GM19397 (cell line): ENCODE measurements at regions not wholly inside any gene's neighbourhood (a gene's known extent, or its start where the extent isn't known, plus 50 kb on each side); places are given as distances from the start of the nearest gene placed in this dataset.
"Not testable (repeated sequence)": the region's sequence is repeated elsewhere in the genome, so short reads cannot be mapped to it uniquely, and the experiment has no call there.

Source experiments
- ATAC-seq: cut with Tn5 transposase; IDR thresholded peaks from one replicate; pipeline ENCODE4 v1.9.1; 2021; ENCODE audit warnings: mild to moderate bottlenecking, moderate library complexity; ENCODE audit not compliant: unreplicated experiment

DNA sequence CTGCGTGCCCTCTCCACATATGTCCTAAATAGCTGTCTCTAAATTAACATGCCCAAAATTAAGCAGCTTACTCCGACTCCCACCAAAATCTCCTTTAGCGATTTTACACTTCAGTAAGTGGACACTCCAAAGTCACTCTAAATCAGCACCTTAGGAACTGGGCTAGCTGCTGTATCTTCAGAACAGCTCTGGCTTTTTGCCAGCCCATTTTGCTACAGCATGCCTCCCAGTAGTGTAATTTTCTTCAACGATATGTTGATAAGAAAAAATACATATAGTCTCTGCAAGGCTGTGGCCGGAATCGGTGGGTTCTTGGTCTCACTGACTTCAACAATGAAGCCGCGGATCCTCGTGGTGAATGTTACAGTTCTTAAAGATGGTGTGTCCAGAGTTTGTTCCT, 291.8 kb upstream of the RGPD4 start:
- ATAC-seq, result no peak

- ATAC-seq, result not testable (repeated sequence)
These were observed 290.6 kb upstream of the RGPD4 start for GRCh38 chr2:107535905-107536689.

GRCh38 chr2:107542314-107542740, 284.4 kb upstream of the RGPD4 start:
- ATAC-seq, result no peak

DNA sequence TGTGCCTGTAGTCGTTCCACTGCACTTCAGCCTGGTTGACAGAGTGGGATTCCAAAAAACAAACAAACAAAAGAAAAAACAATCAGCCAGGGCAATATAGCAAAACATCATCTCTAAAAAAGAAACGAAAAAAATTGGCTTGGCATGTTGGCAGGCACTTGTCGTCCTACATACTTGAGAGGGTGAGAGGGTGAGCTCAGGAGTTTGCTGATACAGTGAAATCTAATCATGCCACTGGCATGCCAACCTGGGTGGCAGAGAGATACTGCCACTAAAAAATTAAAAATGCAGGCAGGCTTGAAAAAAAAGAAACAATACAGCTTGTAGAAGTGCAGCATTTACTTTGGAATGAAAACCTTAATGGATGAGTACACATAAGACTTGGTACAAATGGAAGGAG, 282.9 kb upstream of the RGPD4 start:
- no peak for ATAC-seq

GRCh38 chr2:107545066-107545465, 281.6 kb upstream of the RGPD4 start:
- ATAC-seq, result no peak

DNA sequence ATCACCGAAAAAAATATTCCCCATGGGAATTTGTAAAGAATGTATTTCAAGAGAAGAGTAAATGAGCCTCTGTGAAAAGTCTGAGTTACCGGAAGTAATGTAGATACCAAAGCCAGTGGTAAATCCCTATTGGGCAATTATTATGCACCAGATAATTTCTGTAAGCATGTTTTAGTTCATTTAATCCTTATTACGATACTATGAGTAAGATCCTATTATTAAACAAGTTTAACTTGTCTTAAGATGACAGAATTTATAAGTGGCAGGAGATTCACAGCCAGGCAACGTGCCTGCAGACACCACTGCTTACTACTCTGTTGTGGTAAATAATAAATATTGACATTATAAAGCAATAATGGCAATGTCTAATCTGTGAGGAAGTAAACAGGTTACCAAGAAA, 280.8 kb upstream of the RGPD4 start:
- no peak for ATAC-seq

DNA sequence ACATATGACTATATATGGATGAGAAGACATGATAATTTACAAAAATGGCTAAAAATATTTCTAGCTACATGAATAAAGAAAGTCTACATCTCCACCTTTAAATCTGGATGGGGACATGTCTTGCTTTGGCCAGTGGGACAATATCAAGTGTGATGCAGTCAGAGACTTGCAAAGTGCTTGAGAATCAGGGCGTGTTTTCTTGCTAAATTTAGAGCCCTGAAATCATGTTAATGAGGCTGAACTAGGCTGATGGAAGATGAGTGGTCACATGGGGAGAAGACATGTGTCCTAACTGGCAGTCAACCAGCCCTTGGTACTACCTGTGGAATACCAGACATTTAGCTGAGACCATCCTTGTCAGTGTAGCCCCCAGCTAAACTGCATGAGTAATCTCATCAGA, 278.5 kb upstream of the RGPD4 start:
- no peak for ATAC-seq

- ATAC-seq, result no peak
These were observed 273.6 kb upstream of the RGPD4 start for GRCh38 chr2:107553046-107553445.

DNA sequence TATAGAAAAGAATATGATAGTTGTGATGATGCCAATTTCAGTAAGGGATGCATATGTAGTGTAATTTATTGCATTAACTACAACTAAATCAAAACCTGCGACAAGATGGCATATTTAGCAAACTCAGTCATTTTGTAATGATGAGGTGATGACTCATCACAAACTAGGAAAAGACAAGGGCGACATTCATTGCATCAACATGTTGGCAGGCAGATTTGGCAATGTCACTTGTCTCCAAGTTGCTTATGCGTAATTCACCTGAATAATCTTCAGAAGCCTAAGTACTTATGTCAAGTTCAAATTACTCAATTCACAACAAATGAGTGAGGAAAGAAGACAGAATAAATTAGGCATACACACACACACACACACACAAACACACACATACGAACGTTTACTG, 273.2 kb upstream of the RGPD4 start:
- ATAC-seq, result no peak

DNA sequence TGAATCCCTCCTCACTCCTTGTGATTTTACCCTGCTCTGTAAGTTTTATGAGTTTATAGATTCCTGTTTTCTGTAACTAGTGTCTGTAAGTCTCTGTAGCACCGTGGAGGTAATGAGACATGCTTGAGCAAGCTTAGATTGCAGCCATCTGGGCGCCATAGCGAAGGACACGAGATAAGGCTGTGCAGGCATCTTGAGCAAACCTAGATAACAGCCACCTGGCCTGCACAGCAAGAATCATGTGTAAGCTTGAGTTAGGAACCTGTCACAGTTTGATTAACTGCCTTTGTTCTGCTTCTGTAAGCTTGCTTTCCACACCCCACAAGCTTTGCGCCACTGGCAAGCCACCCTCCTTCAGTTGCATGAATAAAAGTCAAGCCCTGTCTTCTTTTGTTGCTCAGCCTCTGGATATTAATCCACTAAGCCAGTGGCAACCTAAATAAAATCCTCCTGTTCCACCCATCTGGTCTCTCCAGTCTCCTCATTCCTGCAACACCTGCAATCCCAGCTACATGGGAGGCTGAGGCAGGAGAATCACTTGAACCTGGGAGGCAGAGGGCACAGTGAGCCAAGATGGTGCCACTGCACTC, 270.6 kb upstream of the RGPD4 start:
- ATAC-seq, result no peak

GRCh38 chr2:107558295-107558694, 268.4 kb upstream of the RGPD4 start:
- ATAC-seq, result no peak

DNA sequence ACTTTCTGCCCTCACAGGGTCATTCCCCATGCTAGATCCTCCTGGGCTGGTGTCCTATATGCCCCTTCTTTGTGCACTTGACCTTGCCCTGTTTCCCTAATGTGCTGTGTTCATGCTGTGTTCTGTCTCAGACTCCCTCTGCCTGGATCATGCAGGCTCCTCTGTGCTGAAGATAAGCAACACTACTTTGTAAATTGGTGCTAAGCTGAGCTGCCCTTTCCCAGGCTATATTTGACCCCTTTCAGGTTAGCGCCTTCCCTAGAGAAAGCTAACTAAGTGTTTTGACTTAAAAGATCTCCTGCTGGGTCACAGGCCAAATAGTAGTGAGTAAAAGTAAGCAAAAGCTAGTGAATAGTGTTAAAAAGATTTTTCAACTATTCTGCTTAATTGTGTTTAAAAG, 257.2 kb upstream of the RGPD4 start:
- no peak for ATAC-seq

DNA sequence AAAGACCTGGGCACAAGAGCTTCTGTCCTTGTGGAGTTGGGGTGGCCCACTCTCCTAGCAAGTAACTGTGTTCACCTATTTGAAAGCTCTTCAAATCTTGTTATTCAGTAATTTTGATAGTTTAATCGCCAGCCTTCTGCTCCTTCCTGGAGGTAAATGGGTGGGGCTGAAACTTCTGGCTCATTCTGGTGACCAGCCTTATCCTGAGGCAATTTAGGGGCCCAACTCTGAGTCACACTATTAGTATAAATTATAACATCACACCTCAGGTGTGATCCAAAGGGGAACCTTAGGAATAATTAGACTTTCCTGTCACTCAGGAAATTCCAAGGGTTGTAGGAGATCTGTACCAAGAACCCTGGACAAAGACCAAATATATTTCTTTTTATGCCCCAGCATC, 255.8 kb upstream of the RGPD4 start:
- no peak for ATAC-seq

DNA sequence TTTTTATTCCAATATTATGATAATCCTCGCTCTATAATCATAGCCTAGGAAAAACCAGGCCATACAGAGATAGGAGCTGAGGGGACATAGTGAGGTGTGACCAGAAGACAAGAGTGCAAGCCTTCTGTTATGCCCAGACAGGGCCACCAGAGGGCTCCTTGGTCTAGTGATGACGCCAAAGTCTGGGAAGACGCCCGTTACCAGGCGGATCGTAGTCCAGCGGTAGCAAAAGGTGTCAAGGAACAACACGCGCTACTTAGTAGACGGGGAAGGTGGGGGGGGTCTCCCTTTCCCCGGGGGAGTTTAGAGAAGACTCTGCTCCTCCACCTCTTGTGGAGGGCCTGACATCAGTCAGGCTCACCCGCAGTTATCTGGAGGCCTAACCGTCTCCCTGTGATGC, 253.8 kb upstream of the RGPD4 start:
- not testable (repeated sequence) for ATAC-seq

- no peak for ATAC-seq
These were observed 249.7 kb upstream of the RGPD4 start for GRCh38 chr2:107576991-107577390.

- no peak for ATAC-seq
These were observed 244.2 kb upstream of the RGPD4 start for GRCh38 chr2:107582487-107582886.

DNA sequence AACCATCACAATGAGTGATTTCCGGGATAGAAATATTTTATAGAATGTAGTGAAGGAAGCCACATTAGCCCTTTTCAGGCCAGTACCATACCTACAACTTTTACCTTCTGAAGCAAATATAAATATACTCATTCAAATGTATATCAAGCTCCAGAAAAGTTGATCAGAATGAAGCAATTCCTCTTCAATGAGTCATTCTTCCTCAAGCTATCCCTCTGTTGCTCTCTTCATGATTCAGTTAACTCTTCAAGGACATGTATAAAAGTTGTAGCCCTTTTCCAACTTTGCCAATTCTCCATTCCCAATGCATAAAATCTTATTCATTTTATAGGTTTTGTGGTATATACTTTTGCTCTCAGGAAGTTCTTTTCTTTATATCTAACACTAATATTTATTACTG, 242.1 kb upstream of the RGPD4 start:
- no peak for ATAC-seq

DNA sequence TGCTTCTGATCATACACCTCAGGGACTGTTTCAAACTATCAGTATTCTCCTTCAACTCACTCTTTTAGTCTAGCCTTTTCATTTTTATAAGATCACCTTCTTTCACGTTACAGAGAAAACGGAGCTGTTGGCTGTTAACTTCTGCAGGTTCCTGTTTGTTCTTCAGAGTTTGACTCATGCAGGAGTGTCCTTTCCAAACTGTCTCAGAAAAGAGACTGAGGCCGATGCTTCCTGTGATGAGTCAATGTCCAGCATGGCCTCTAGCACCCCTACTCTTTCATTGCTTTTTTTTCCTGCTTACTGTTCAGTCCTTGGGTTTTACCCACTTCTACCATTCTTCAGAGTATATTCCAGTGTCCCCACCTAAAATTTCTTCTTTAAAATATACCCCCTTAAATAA, 240.8 kb upstream of the RGPD4 start:
- ATAC-seq, result no peak

- no peak for ATAC-seq
These were observed 238.5 kb upstream of the RGPD4 start for GRCh38 chr2:107588181-107588580.

DNA sequence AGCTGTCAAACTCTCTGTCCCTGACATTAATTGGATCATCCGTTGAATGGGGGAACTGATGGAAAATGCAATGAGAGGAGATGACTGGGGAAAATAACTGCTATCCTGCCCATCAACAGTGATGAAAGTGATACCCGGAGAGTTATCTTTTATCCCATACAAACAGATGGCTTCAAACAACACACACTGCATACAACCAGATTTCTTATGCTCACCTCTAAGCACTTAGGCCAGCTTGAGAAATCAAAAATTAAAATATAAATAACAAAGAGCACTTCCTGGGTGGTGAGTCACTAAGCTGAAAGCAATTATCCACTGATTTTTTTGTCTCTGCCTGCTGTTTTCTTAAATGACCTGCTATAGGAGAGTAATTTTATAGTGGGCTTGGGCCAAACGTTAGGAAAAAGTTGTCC, 237.6 kb upstream of the RGPD4 start:
- no peak for ATAC-seq

DNA sequence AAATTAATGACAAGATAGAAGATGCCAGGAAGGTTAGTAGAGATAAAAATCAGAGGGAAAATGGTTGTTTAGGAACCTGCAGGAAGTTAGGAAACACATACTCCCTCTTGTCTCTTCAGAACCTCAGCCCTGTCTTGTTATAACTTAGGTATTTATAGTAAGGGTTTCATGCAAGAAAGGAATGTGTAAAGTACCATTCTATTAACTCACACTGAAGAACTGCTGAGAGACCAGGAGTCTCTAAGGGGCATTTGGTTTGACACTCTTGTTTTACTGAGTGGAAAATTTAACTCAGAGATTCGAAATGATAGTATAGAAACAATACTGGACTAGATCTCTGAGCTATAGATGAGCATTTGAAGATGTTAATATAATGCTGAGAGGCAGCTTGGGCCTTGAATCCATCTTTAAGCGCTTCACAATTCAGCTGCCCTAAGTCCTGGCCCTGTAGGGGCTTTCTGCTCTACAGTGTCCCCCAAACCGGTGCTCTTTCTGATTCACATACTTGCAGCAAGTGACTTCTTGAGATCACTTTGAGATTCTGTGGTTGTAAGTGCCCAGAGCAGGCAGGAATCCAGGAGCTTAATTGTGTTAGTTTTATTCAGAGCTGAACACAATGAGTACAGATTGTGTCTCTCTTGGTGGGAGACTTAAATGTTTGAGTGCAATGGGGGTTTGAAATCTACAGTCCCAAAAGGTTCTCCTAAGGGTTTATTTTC, 235.0 kb upstream of the RGPD4 start:
- ATAC-seq, result no peak

DNA sequence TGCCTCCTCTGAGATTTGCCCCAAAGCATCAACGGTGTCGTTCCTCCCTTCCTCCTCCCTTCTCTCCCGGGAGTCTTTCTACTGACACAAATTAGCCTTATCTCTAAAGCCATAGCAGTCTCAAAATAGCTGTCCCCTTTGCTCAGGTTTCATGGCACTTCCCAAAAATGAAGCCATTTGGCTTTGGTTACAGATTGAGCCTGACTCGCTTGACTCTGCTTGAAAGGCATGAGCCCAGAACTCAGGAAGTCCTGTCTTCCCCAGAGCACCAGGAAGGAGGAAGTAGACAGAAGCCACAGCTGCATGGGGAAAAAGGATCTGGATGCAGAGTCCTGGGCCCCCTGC, 234.4 kb upstream of the RGPD4 start:
- no peak for ATAC-seq
